Astrocyte of the spinal cord (primary cell): ENCODE measurements at regions not wholly inside any gene's neighbourhood (a gene's known extent, or its start where the extent isn't known, plus 50 kb on each side); places are given as distances from the start of the nearest gene placed in this dataset.
A peak's percentile ranks its signal among the peaks of the same experiment; 100 is the strongest.

ENCODE experiments used
- DNase-seq: peaks from one replicate; pipeline ENCODE4 v3.0.0; 2011; ENCODE audit warnings: low read depth, low spot score
- H3K4me3 ChIP-seq: 2 replicates; pipeline ENCODE4 v1.5.1; 2011; ENCODE audit warnings: low read depth, mild to moderate bottlenecking, low read length, moderate library complexity
- CTCF ChIP-seq: IDR thresholded peaks from 2 replicates; pipeline ENCODE4 v1.5.1; 2012; ENCODE audit warnings: low read depth, mild to moderate bottlenecking, low read length, inconsistent platforms
- in situ Hi-C: cut with HindIII; loops from 2 replicates; pipeline ENCODE4 v1.10.0; 2017; ENCODE audit warnings: low sequenced_read_pairs

GRCh38 chr10:131781791-131782190, 119.0 kb upstream of the PPP2R2D start:
- no peak for TF ChIP-seq CTCF
- in situ Hi-C loops, result no loop called here
- no peak for DNase-seq
- no peak overlapping the region for H3K4me3 ChIP-seq

- no peak overlapping the region for H3K4me3 ChIP-seq
- DNase-seq, result no peak
- no peak for TF ChIP-seq CTCF
- in situ Hi-C loops, result no loop called here
These were observed 116.3 kb upstream of the PPP2R2D start for GRCh38 chr10:131784363-131785120.

- in situ Hi-C loops, result no loop called here
- H3K4me3 ChIP-seq, result no peak overlapping the region
- DNase-seq, result no peak
- TF ChIP-seq CTCF, result no peak
These were observed 115.7 kb upstream of the PPP2R2D start for GRCh38 chr10:131785121-131785460.

GRCh38 chr10:131786756-131787605, 113.8 kb upstream of the PPP2R2D start:
- in situ Hi-C loops, result no loop called here
- TF ChIP-seq CTCF, result peak; percentile 51
- peak; percentile 14 for DNase-seq
- H3K4me3 ChIP-seq, result no peak overlapping the region

- no peak overlapping the region for H3K4me3 ChIP-seq
- DNase-seq, result no peak
- in situ Hi-C loops, result no loop called here
- no peak for TF ChIP-seq CTCF
These were observed 112.8 kb upstream of the PPP2R2D start for GRCh38 chr10:131787961-131788360.

- in situ Hi-C loops, result no loop called here
- no peak for TF ChIP-seq CTCF
- no peak overlapping the region for H3K4me3 ChIP-seq
- DNase-seq, result no peak
These were observed 112.4 kb upstream of the PPP2R2D start for GRCh38 chr10:131788386-131788785.
